NCI-H774 (cell line): ENCODE measurements at regions not wholly inside any gene's neighbourhood (a gene's known extent, or its start where the extent isn't known, plus 50 kb on each side); places are given as distances from the start of the nearest gene placed in this dataset.
"Not testable (repeated sequence)": the region's sequence is repeated elsewhere in the genome, so short reads cannot be mapped to it uniquely, and the experiment has no call there.

Source experiments
- DNase-seq: peaks from one replicate; lab custom pipeline; 2025; lab: John Stamatoyannopoulos, UW

DNA sequence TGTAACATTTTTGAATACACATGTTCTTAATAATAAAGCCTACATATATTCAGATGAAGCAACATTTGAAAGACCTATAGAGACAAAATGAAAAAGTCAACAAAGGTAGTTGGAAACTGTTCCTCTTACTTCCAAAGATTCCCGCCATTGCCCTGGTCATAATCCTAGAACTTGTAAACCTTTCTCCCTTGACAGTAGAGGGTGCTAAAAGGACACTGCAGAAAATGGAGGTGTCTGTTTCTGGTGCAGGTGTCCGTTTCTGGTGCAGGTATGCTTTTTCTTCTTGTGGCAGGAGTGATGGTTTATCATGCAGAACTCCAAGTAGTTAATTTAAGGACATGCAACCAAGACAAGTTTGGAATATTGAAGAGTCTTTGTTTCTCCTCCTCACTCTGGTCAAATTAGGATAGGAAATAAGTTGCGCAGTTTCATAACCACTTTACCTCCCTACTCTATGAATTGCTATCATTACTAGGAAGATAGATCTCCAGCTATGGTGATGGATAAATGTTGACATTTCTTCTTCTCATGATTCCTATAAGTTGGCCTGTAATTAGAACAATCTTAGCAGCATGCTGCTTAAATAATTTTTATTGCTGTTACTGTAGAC lies 56.0 kb upstream of the FAM174A start:
- peak; percentile 8 for DNase-seq

DNA sequence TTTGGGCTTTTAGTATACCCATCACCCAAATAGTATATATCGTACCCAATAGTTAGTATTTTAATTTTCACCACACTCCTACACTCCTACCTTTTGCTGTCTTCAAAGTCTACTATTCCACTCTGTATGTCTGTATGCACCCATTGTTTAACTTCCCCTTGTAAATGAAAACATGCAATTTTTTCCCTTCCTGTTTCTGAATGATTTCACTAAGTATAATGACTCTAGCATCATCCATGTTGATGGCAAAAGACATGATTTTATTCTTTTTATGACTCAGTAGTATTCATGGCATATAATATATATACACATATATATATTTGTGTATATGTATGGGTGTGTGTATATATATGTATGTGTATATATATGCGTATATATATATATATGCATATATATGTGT lies 63.1 kb upstream of the FAM174A start:
- no peak for DNase-seq

DNA sequence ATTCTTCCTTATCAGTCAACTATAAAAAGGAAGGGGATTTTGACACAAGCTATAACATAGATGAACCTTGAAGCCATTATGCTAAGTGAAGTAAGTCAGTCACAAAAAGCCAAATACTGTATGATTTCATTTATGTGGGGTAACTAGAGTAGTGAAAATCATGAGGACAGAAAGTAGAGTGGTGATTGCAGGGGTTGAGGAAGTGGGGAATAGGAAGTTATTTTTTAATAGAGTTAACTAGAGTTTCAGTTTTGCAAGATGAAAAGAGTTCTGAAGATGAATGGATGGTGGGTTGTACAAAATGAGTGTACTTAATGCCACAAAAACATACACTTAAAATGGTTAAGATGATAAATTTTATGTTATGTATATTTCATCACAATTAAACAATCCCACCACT lies 65.4 kb upstream of the FAM174A start:
- DNase-seq, result no peak

DNA sequence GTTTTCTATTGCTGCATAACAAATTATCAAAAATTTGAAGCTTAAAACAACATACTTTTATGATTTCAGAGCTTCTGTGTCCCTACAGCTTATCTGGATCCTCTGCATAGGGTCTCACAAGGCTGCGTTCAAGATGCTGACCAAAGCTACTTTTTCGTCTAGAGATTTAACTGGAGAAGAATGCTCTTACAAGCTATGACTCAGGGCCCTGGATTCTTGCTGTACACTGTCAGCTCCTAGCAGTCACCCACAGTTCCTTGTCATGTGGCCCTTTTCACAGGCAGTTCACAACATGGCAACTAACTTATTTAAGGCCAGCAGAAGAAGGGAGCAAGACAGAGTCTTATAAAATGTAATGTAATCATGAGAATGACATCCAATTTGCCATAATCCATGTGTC lies 70.8 kb upstream of the FAM174A start:
- no peak for DNase-seq

DNA sequence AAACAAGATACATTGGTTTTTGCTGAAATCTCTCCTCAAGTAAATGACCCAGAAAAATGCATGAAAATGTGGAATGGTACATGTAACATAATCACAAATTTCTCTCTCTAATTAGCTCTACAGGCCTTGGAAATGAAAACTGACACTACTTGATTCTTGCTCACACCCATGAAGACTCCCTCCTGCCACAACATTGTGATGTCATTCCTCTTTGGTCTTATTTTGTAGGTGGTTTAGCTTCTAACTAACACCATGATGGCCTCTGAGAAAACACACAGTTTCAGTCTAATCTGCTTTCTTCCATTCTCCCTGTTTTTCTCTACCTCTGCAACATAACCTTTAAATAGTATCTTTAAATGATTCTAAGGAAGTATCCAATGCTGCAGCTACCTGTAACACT lies 78.6 kb upstream of the FAM174A start:
- no peak for DNase-seq

DNA sequence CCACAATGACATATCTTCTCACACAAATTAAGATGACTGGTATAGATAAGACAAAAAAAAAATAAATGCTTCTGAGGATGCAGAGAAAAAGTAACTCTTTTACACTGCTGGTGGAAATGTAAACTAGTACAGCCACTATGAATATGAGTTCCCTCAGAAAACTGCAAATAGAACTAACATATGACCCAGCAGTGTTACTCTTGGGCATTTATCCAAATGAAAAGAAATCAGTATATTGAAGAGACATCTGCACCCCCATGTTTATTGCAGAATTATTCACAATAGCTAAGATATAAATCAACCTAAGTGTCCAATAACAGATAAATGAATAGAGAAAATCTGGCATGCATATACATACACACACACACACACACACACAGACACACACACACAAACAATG lies 83.0 kb upstream of the FAM174A start:
- no peak for DNase-seq

DNA sequence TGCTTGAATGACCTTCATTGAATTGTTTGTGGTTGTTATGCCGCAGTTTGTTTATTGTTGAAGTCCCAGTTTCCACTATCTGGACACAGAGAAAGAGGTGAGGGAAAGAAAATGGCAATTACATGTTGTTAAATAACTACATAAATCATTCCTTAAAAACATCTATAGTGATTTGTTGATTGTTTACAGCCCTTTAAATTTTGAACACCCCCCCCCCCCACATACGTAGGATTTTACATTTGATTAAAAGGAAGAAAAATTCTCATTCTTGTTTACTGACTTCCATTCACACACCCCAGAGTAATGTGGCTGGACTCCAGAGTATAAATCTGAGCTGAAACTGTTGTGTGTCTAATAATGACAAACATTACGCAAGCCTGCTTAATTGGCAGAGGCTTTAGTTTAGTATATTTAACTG lies 87.1 kb upstream of the FAM174A start:
- DNase-seq, result no peak

DNA sequence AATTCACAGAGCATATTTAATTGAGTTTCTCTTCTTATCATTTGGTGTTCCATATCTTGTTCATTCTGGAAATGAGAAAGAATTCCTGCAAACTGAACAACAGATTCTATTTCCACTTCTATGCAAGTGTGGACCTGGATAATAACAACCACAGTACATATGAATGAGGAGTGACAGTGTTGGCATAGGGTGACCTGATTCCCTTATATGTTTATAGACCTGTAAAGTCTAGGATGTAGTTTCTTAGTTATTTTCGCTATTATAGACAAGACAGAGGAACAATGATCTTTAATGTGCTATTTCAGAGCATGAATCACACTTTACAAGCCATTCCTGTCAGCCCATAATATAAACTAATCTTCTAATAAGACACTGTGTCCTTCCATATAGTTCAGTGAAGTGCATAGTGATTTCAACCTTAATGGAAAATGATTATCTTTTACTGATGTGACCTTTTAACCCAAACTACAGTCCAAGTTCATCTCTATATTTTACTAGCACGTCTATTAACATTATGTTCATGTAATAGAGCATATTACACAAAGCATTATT lies 88.2 kb upstream of the FAM174A start:
- DNase-seq, result no peak

DNA sequence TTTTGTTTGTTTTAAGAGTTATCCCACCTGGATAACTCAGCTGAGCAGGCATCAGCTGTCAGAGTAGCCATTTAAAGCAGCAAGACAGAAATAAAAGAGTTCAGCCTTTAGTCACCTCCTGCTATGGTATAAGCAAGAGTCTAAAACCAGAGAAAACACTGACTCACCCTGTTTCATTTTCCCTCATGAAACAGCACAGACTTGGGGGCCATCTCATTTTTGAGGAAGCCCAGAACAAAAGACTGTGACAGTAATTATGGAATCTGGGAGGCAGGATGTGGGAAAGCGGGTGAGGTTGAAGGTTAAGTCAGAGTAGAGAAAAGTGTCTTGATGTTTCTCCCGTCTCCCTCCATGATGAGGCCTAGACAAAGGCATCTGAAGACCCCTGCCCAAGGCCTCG lies 90.2 kb upstream of the FAM174A start:
- no peak for DNase-seq

DNA sequence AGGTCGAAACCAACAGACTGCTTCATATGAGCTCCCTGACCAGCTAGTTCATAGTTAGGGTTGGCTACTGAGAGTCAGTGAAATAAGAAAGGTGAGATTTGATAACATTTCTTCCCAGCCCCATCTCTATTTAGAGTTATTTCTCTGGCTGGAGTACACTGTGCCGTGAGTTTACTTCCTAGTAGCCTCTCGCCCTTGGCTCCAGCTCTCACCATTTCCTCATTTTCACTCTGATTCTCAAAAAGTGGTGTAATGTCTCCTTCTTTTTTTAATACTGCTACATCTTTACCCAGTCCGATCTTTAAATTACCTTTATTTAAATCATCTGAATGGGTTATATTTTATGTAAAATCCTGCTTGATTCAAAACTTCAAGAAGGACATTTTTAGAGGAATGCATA lies 100.4 kb upstream of the FAM174A start:
- DNase-seq, result no peak

DNA sequence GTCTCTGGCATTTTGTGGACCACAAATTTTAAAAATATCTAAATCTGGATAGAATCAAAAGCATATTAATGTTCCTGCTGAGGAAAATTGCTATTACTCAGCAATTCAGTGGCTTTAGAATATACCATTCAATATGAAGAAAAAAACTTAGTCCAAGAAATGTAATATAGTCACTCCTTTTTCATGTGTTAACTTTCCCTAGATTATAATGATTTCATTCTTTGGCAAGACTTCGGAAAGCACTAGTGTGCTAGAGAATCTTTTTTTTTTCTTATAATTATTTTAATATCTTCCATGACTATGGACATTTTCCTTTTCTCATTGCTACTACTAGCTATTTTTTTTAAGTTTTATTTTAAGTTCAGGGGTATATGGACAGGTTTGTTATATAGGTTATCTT lies 102.4 kb upstream of the FAM174A start:
- DNase-seq, result no peak

DNA sequence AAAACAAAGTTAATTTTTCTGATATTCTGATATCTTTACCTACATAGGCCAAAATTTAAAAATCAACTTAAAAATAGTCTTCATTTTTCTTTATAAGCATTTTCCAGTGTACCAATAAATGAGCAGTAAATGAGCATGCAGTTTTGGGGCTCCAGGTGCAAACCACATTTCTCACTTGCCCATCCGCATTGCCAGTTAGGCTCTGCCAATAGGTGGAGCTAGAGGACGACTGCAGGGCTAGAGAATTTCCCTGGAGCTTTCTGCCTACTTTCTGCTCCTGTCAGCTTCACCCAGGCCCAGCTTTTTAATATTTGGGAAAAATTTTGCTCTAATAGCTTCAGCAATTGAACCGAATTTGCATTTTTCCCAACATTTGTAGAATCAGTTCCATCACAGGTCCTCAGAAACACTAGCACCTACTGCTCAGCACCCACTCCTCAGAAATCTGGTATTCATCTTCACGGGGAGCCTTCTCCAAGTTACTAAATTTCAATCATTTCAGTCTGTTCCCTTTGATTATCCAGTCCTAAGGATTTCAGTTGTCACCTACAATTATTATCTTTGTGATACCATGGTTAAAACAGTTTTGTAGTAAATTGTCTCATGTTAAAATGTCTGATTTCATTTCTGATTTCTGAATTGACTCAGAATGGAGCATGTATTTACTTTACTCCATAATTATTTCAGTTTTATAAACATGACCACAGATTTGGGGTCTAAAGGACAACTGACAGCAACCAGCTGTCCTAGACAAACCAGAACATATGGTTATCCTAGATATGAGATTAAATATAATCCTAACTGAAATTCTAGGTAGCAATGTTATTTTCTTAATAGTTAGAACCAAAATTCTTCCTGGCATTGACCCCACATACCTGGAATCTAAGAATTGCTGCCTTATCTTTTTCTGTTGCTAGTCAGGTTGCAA lies 104.6 kb upstream of the FAM174A start:
- no peak for DNase-seq

DNA sequence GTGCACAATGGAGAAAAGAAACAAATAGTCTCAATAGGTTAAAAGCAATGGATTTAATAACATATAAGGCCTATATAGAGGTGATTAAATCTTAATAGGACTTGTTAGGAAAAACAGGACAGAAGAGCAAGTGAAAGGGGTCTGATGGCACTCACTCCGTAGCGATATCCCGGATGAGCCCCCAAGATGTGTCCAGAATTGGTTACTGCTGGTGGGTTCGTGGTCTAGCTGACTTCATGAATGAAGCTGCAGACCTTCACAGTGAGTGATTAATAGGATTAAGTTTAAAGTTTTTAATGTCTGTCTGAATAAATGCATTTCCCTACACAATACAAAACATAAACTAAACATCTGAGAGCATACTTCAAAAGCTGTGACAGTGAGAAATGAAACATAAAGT lies 110.4 kb upstream of the FAM174A start:
- DNase-seq, result no peak

DNA sequence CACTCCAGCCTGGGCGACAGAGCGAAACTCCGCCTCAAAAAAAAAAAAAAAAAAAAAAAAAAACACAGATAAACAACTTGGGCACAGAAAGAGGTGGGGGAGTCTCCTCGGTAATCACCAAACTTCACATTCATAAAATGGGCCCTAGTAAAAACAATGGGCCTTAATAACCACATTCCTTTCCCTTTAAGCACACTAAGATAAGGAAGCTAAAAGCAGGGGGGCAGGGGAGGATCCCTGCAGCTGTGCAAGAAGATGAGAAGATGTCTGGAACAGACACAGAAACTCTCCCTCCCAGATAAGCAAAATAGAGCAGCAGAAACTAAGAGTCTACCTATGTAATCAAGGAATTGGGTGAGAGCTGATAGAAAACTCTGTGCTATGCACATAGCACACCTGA lies 111.2 kb upstream of the FAM174A start:
- DNase-seq, result no peak

DNA sequence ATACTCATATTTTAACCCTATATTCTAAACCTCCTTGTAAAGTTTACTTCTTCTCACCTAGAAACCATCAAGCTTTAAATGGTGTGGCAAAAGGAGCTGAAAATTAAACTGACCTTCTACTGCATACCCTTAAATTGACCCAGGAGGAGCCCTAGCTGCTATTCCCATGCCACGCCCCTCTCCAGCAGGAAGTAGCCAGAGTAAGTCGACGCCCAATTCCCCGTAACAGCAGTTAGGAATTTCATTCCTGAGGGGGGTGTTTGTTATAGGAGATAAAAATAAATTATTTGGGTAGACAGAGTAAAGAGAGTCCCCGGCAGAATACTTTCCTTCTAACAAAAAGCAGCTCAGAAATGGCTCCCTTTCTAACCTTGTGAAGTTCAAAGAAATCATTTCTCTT lies 111.8 kb upstream of the FAM174A start:
- no peak for DNase-seq

DNA sequence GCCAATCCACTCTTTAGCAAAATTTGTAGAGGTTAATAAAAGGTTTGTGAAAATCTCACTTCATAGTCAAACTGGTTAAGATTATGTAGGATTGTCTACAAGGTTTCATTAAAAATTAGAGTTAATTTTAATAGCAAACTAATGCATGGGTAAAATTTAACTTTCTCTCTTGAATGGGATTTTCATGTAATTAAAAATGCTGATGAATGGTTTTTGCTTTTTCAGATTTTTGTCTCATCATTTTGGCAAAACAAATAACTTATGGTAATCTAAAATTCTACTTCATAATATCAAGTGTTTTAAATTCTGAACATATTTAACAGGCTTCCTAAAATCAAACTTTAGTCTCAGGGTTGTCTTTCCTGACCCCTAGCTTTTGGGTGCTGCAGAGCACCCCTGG lies 113.8 kb upstream of the FAM174A start:
- DNase-seq, result no peak

DNA sequence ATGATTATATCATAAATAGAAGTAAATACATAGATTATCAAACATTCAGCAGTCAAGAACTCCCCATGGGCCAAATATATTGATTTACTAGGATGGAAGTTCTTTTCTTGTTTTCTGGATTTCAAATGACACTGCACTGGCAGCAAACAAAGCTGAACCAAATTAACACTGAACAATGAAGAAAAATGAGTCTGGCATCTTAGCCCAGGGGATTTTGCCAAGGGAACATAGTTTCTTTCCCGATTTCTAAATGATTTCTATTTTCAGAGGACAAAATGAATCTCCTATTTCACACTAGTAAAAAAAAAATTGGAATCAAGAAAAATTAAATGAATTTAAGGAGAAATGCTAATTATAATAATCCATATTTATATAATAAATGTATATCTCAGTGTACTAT lies 116.9 kb upstream of the FAM174A start:
- DNase-seq, result no peak

DNA sequence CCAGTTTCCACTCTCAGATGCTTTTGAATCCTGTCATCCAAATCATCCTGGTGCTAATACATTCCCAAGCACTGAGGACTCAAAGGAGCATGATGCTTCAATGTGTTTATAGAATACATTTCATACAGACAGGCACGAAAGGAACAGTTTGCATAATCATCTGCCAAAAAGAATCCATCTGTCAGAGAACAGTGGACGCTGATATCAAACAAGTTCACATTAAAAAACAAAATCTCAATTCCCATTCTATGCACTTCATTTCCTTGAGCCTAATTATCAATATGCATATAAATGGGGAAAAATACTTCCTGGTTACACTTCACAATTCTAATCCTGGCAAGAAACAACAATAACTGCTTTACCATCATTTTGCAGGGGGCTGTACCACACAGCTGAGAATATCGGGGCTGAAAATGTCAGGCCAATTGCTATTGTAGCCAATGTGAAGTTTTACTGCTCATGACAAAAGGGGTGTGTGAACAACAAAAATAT lies 125.5 kb upstream of the FAM174A start:
- DNase-seq, result no peak

DNA sequence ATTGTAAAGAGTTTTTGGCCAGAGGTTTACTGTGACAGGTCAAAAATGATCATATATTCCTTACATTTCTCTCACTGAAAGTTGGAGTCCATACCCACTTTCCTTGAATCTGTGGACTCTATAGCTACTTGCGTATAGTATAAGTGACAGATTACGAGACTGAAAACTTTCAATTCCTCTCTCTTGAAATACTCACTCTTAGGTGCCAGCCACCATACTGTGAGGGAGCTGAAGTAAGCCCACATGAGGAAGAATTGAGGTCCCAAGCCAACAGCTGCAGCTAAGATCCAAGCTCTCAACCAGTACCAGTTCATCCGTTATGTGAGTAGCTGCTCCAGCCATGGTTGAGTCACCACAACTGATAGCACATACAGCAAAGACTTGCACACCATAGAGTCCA lies 128.1 kb upstream of the FAM174A start:
- no peak for DNase-seq

DNA sequence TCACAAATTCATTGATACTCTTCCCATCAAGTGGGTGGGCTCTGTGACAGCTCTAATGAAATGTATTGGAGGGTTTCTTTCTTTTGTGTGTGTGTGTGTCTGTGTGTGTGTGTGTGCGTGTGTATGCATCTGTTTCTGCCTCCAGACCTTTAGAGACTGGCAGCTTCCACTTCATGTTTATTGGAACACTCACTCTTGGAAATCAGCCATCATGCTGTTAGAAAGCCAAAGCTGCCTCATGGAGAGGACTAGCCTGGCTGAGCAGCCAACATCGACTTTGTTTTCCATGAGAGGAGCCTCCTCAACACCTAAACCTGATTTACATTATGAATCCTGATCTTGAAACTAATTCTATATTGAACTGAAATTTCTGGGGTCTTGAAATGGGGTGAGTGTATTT lies 128.5 kb upstream of the FAM174A start:
- peak; percentile 27 for DNase-seq

DNA sequence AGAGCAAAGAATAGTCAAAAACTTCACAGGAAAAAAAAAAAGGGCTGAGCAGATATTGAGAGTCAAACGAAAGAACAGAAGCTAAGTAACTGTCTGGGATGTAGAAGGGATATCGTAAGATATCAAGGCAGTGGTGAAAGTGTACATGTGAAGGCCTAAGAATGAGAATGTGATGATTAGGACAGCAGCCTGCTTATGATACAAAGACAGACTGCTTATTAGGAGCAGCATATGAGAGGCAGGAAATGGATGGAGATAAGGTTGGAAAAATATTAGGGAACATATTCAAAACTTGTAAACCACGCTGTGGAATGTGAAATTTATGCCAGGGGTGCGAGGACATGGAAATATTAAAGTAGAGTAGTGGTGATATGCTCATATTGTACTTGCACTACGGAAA lies 133.1 kb upstream of the FAM174A start:
- DNase-seq, result no peak

DNA sequence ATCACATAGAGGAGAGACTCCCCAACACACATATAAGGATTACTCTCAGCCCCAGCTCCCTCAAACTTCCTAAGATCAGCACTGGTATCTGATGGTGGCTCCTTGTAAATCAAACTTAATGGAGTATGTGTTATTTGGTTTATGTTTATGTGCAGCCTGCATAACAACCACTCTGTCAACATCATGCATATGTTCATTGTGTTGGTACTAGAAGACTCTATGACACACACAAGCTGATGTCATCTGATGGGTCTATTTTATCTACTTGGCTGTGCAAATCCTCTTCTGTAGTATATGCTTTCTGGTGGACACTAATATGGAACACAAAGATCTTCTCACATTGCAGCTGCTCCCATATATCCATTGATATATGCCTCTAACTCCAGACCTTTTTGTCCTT lies 134.0 kb upstream of the FAM174A start:
- DNase-seq, result no peak

DNA sequence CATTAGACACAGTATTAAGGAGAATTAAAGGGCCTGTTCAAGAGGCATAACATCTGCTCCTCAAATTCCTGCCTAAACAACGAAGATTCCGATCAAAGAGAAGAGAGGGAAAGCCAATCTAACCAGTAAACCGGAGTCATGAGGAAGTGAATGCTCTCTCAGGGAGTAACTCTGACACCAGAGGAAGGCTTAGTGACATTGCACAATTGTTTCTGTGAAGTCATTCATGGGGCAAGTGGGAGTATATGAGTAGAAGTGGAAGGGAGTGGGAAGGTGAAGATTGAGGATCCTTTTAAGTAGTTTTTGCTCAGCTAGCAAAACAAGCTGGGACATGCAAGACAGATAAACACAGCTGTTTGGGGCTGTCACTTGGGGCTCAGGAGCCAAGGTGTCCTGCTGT lies 136.4 kb upstream of the FAM174A start:
- not testable (repeated sequence) for DNase-seq
